ENCODE measurements at regions not wholly inside any gene's neighbourhood (a gene's known extent, or its start where the extent isn't known, plus 50 kb on each side); places are given as distances from the start of the nearest gene placed in this dataset.

DNA sequence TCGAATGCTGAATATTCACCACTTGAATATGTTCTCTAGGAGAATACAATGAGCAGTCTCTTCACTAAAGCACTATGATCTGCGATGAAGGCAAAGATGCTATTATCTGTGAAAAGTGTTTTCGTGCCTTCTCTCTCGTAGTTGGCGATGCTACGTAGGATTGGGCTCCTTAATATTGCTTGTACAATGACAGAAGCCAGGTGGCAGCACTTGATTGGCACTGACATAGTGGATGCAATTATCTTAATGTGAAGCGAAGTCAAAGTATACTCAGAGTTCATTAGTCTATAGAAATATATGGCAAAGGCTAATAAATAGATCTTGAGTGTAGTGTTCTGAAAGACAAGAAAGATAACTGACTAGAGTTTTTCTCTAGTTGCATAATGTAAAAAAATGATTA, 1135.7 kb upstream of the AGA start:
- Histone ChIP-seq H3K27ac (replicated peaks) (no peak overlapping the region), H3K4me3 (replicated peaks; ENCODE audit: insufficient read depth, low read length) (no peak overlapping the region), H3K27me3 (ENCODE audit: insufficient read depth, poor library complexity, severe bottlenecking) (no peaks in the 10 kb centered on the region)
- no peak for TF ChIP-seq GABPA (IDR thresholded peaks at IDR 0.05; ENCODE audit: low read depth)
- TF ChIP-seq, protein P1, sequence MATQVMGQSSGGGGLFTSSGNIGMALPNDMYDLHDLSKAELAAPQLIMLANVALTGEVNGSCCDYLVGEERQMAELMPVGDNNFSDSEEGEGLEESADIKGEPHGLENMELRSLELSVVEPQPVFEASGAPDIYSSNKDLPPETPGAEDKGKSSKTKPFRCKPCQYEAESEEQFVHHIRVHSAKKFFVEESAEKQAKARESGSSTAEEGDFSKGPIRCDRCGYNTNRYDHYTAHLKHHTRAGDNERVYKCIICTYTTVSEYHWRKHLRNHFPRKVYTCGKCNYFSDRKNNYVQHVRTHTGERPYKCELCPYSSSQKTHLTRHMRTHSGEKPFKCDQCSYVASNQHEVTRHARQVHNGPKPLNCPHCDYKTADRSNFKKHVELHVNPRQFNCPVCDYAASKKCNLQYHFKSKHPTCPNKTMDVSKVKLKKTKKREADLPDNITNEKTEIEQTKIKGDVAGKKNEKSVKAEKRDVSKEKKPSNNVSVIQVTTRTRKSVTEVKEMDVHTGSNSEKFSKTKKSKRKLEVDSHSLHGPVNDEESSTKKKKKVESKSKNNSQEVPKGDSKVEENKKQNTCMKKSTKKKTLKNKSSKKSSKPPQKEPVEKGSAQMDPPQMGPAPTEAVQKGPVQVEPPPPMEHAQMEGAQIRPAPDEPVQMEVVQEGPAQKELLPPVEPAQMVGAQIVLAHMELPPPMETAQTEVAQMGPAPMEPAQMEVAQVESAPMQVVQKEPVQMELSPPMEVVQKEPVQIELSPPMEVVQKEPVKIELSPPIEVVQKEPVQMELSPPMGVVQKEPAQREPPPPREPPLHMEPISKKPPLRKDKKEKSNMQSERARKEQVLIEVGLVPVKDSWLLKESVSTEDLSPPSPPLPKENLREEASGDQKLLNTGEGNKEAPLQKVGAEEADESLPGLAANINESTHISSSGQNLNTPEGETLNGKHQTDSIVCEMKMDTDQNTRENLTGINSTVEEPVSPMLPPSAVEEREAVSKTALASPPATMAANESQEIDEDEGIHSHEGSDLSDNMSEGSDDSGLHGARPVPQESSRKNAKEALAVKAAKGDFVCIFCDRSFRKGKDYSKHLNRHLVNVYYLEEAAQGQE (IDR thresholded peaks at IDR 0.05; ENCODE audit: insufficient replicate concordance, low read depth): no peak
- TF ChIP-seq SPI1 (IDR thresholded peaks at IDR 0.05; ENCODE audit: borderline replicate concordance, low read depth): no peak
- TF ChIP-seq POLR2AphosphoS5 (IDR thresholded peaks at IDR 0.05; ENCODE audit: low read depth): no peak
- TF ChIP-seq, protein P2, sequence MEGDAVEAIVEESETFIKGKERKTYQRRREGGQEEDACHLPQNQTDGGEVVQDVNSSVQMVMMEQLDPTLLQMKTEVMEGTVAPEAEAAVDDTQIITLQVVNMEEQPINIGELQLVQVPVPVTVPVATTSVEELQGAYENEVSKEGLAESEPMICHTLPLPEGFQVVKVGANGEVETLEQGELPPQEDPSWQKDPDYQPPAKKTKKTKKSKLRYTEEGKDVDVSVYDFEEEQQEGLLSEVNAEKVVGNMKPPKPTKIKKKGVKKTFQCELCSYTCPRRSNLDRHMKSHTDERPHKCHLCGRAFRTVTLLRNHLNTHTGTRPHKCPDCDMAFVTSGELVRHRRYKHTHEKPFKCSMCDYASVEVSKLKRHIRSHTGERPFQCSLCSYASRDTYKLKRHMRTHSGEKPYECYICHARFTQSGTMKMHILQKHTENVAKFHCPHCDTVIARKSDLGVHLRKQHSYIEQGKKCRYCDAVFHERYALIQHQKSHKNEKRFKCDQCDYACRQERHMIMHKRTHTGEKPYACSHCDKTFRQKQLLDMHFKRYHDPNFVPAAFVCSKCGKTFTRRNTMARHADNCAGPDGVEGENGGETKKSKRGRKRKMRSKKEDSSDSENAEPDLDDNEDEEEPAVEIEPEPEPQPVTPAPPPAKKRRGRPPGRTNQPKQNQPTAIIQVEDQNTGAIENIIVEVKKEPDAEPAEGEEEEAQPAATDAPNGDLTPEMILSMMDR (IDR thresholded peaks at IDR 0.05; ENCODE audit: insufficient read depth, low read length): no peak
- DNase-seq (ENCODE audit: low read depth in 1 of 2, low spot score in 1 of 2): no peak

- no peak for TF ChIP-seq POLR2AphosphoS5 (IDR thresholded peaks at IDR 0.05; ENCODE audit: low read depth)
- TF ChIP-seq, protein P1 (IDR thresholded peaks at IDR 0.05; ENCODE audit: insufficient replicate concordance, low read depth): no peak
- TF ChIP-seq SPI1 (IDR thresholded peaks at IDR 0.05; ENCODE audit: borderline replicate concordance, low read depth): no peak
- no peak for TF ChIP-seq GABPA (IDR thresholded peaks at IDR 0.05; ENCODE audit: low read depth)
- TF ChIP-seq, protein P2 (IDR thresholded peaks at IDR 0.05; ENCODE audit: insufficient read depth, low read length): no peak
- H3K27me3 ChIP-seq (ENCODE audit: insufficient read depth, poor library complexity, severe bottlenecking): no peaks in the 10 kb centered on the region
- no peak overlapping the region for H3K27ac ChIP-seq (replicated peaks)
- no peak overlapping the region for H3K4me3 ChIP-seq (replicated peaks; ENCODE audit: insufficient read depth, low read length)
- no peak for DNase-seq (ENCODE audit: low read depth in 1 of 2, low spot score in 1 of 2)
These were observed 1153.4 kb upstream of the AGA start for GRCh38 chr4:178595500-178596138.

- TF ChIP-seq, protein P1 (IDR thresholded peaks at IDR 0.05; ENCODE audit: insufficient replicate concordance, low read depth): no peak
- TF ChIP-seq POLR2AphosphoS5 (IDR thresholded peaks at IDR 0.05; ENCODE audit: low read depth) (no peak), SPI1 (IDR thresholded peaks at IDR 0.05; ENCODE audit: borderline replicate concordance, low read depth) (no peak), GABPA (IDR thresholded peaks at IDR 0.05; ENCODE audit: low read depth) (no peak)
- TF ChIP-seq, protein P2 (IDR thresholded peaks at IDR 0.05; ENCODE audit: insufficient read depth, low read length): no peak
- Histone ChIP-seq H3K27me3 (ENCODE audit: insufficient read depth, poor library complexity, severe bottlenecking) (no peaks in the 10 kb centered on the region), H3K27ac (replicated peaks) (no peak overlapping the region), H3K4me3 (replicated peaks; ENCODE audit: insufficient read depth, low read length) (no peak overlapping the region)
- DNase-seq (ENCODE audit: low read depth in 1 of 2, low spot score in 1 of 2): no peak
These were observed 1156.4 kb upstream of the AGA start for GRCh38 chr4:178598672-178599071.

All from HL-60 (cell line).